ENCODE measurements at regions not wholly inside any gene's neighbourhood (a gene's known extent, or its start where the extent isn't known, plus 50 kb on each side); places are given as distances from the start of the nearest gene placed in this dataset.
"Not testable (repeated sequence)": the region's sequence is repeated elsewhere in the genome, so short reads cannot be mapped to it uniquely, and the experiment has no call there.

DNA sequence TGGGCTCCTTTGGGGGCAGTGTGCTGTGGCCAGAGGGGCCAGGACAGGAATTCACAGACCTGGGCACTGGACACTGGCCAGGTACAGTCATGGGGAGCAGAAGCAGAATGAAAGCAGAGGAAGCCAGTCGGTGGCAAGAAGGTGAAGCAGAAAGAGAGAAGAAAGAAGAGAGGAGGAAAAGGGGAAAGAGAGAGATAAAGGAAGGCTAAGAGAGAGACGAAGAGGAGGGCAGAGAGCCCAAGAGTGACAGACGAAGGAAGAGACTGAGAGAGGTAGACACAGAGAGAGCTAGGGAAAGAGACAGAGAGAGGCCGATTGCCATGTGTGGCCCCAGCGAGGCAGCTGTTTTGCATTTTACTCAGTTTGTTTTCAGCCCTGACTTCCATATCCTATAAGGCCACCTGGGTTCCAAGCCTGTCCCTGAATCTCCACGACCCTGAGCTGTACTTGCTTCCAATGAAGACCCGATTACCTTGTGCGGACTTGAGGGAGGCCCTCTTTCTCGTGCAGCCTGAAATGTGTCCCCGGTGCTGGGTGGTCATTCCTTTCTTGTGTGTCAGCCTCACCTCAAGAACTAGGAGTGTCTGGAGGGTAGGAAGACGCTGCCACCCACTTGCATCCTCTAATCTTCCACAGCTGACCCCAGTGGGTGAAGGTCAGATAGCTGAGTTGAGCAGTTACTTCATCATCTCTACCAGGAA is 73.9 kb downstream of the LSM3 start:
- DNase-seq (ENCODE audit: low read depth in 3 of 3, low spot score in 2 of 3): no peak

GRCh38 chr3:14253022-14253706 is 74.5 kb downstream of the LSM3 start:
- DNase-seq (ENCODE audit: low read depth in 3 of 3, low spot score in 2 of 3): no peak

- no peak for DNase-seq (ENCODE audit: low read depth in 3 of 3, low spot score in 2 of 3)
These were observed 75.2 kb downstream of the LSM3 start for GRCh38 chr3:14253707-14254382.

- DNase-seq (ENCODE audit: low read depth in 3 of 3, low spot score in 2 of 3): no peak
These were observed 76.4 kb downstream of the LSM3 start for GRCh38 chr3:14254812-14255702.

GRCh38 chr3:14256046-14256445 is 77.4 kb downstream of the LSM3 start:
- DNase-seq (ENCODE audit: low read depth in 3 of 3, low spot score in 2 of 3): no peak

- no peak for DNase-seq (ENCODE audit: low read depth in 3 of 3, low spot score in 2 of 3)
These were observed 78.1 kb downstream of the LSM3 start for GRCh38 chr3:14256561-14257342.

- DNase-seq (ENCODE audit: low read depth in 3 of 3, low spot score in 2 of 3): no peak
These were observed 80.6 kb downstream of the LSM3 start for GRCh38 chr3:14258906-14259904.

DNA sequence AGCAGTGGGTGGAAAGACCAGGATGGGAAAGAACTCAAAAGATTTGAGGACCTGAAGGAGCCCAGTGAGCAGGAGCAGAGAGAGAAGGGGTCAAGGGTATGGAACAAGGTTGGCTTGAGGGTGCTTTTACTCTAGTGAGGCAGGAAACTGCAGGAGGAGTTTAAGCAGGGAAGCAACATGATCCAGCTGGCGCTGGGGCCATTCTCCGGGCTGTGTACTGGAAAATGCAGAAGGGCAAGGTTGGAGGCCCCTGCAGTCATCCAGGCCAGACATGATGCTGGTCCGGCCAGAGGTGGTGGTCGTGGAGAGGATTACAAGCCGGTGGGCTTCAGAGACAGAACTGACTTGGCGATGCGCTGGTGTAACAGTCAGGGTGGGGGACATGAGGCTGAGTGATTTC is 81.8 kb downstream of the LSM3 start:
- DNase-seq (ENCODE audit: low read depth in 3 of 3, low spot score in 2 of 3): no peak

- DNase-seq (ENCODE audit: low read depth in 3 of 3, low spot score in 2 of 3): peak; percentile 54 to 77 (median 64)
These were observed 82.6 kb downstream of the LSM3 start for GRCh38 chr3:14261229-14261628.

- DNase-seq (ENCODE audit: low read depth in 3 of 3, low spot score in 2 of 3): no peak
These were observed 83.6 kb downstream of the LSM3 start for GRCh38 chr3:14262212-14262611.

DNA sequence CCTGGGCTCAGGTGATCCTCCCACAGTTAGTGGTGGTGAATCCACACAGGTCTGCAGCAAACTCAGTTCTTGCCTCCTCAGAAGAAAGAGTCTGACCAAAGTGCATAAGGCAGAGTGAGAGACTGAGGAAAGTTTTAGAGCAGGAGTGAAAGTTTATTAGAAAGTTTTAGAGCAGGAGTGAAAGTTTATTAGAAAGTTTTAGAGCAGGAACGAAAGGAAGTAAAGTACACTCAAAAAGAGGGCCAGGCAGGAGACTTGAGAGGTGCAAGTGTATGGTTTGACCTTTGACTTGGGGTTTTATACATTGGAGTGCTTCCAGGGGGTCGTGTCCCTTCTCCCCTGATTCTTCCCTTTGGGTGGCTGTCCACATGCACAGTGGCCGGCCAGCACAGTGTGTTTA is 84.2 kb downstream of the LSM3 start:
- DNase-seq (ENCODE audit: low read depth in 3 of 3, low spot score in 2 of 3): no peak

DNA sequence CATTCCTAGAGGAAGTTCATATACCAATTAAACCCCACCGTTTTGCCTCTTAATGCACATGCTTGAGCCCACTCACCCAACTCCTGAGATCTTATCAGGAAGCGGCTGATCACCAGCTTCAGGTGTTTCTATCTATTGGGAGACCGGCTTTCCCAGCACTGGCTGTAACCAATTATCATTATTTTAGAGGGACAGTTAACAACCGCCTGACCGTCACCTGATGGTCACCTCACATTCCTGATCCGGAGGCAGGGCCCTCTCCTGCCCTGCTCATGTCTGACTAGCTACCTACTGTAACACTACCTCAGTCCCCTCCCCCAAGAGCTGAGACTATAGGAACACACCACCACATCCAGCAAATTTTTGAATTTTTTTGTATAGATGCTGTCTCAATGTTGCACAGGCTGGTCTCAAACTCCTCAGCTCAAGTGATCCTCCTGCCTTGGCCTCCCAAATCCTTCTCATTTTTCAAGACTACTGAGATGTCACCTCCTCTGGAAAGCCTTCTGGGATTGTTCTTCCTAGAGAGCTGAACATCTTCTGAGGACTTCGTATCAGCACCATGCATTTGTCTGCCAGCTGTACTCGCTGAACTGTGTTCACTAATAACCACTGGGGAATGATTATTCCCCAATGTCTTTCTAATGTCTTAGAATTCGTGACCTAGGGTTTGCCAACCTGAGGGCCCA is 84.8 kb downstream of the LSM3 start:
- DNase-seq (ENCODE audit: low read depth in 3 of 3, low spot score in 2 of 3): no peak

DNA sequence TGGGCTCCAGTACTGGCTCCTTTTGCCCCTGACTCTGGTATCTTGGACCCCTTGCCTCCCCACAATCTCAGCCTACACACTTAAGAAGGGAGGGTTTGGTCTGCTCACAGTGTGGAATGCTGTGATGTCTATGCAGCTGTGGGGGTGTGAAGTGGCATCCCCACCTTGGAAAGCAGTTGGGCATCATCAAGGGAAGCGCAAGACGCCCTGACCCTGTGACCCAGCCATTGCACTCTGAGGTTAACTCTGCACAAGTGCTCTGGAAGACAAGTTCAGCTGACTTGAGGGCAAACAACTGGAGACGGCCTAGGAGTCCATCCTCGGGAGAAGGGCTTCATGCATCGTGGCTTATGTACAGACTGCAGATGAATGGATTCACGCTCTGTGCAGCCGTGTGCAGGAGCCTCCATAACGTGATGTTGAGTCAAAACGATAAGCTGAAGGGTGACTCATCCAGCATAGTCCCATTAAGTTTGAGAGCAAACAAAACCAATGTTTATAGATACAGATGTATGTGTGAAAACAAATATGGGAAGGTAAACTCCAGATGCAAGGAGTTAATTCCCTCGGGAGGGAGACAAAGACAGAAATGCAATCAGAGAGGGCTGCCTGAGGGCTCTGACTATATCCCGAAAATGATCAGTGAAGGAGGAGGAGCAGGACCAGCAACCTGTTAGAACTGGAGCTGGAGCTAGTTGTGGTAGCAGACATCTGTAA is 86.8 kb downstream of the LSM3 start:
- no peak for DNase-seq (ENCODE audit: low read depth in 3 of 3, low spot score in 2 of 3)

DNA sequence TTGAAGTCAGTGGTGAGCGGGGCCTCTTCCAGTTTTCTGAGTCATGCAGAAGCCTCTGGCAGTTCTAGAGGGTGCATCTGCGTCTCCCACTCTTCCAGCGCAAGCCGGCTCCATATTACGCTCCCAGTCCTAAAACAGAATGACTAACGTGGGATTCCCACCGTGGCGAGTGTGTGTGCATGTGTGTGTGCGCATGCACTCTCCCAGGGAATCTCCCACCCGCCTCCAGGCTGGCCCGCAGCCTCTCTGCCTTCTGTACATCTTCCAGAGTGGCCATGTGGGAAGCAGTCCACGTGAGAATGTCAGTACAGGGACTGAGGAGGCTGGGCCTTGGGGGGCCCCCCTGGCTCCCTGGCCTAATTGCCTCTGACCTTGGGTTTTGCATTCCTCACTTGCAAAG is 87.7 kb downstream of the LSM3 start:
- no peak for DNase-seq (ENCODE audit: low read depth in 3 of 3, low spot score in 2 of 3)

DNA sequence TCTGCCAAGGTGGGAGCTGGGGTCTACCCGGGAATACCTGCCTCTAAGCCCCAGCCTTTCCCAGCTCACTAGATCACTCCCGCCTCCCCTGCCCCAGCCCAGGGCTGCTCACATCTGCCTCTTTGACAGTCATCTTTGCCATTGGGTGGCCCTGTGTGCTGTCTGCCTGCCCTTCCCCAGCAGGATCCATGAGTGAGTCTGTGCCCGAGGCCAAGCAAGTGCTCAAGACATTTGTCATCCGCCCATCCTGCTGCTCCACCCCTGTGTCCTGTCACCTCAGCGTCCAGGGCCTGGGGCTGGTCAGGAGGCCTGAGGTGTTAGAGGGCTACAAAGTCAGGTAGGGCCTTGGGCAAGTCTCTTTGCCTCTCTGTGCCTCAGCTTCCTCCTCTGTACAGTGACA is 89.4 kb downstream of the LSM3 start:
- DNase-seq (ENCODE audit: low read depth in 3 of 3, low spot score in 2 of 3): no peak

DNA sequence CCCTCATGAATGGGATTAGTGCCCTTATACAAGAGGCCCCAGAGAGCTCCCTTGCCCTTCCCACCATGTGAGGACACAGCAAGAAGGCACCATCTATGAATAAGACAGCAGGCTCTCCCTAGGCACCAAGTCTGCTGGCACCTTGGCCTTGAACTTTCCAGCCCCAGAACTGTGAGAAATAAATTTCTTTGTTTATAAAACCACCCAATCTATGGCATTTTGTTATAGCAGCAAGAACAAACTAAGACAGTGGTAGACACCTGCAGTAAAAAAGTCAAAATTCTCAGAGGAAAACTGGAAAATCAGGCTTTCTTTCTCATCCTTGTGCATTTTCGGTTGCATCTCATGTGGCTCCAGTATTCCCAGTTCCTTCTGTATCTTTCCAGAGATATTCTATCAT is 90.3 kb downstream of the LSM3 start:
- no peak for DNase-seq (ENCODE audit: low read depth in 3 of 3, low spot score in 2 of 3)

- not testable (repeated sequence) for DNase-seq (ENCODE audit: low read depth in 3 of 3, low spot score in 2 of 3)
These were observed 93.7 kb downstream of the LSM3 start for GRCh38 chr3:14272041-14272958.

Measured in right renal cortex interstitium (tissue), 3 donors.